B cell (primary cell): ENCODE measurements at regions not wholly inside any gene's neighbourhood (a gene's known extent, or its start where the extent isn't known, plus 50 kb on each side); places are given as distances from the start of the nearest gene placed in this dataset.

Experiments used
- EZH2 ChIP-seq: IDR thresholded peaks from 2 replicates; pipeline ENCODE4 v1.6.1; 2012; ENCODE audit warnings: borderline replicate concordance, low read depth, mild to moderate bottlenecking, moderate library complexity, low read length; ENCODE audit not compliant: insufficient read depth, poor library complexity, severe bottlenecking
- TF ChIP-seq, protein P1 (sequence below): fragments of 200-600 bp; IDR thresholded peaks from one replicate; pipeline ENCODE4 v1.8.0; 2022; ENCODE audit warnings: antibody characterized with exemption, mild to moderate bottlenecking

DNA sequence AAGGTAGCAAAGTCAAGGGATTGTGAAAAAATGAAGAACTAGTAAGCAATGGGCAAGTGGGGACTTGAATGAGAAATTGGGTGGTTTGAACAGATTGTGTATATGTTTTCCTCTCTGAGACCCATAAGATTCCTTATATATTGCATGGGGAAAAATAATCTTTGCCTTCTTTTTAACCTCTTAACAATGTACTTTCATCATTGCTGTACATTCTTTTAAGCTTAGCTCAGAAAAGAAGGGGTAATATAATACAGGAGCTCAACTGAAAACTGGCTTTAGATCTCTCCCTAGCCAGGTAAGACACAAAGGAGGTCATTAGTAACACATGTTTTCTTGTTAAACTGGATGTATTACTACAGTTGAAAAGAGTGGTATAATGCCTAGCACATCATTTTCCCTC is 287.2 kb downstream of the RNF144B start:
- TF ChIP-seq, protein P1, sequence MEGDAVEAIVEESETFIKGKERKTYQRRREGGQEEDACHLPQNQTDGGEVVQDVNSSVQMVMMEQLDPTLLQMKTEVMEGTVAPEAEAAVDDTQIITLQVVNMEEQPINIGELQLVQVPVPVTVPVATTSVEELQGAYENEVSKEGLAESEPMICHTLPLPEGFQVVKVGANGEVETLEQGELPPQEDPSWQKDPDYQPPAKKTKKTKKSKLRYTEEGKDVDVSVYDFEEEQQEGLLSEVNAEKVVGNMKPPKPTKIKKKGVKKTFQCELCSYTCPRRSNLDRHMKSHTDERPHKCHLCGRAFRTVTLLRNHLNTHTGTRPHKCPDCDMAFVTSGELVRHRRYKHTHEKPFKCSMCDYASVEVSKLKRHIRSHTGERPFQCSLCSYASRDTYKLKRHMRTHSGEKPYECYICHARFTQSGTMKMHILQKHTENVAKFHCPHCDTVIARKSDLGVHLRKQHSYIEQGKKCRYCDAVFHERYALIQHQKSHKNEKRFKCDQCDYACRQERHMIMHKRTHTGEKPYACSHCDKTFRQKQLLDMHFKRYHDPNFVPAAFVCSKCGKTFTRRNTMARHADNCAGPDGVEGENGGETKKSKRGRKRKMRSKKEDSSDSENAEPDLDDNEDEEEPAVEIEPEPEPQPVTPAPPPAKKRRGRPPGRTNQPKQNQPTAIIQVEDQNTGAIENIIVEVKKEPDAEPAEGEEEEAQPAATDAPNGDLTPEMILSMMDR = no peak
- no peak for TF ChIP-seq EZH2
